ENCODE measurements at regions not wholly inside any gene's neighbourhood (a gene's known extent, or its start where the extent isn't known, plus 50 kb on each side); places are given as distances from the start of the nearest gene placed in this dataset.

- no peaks in the 10 kb centered on the region for H3K27me3 ChIP-seq (ENCODE audit: control insufficient read depth in 2 of 2, insufficient read depth in 2 of 2, low read length in 2 of 2)
- H3K9ac ChIP-seq (ENCODE audit: low read depth in 1 of 2, low read length in 2 of 2), result no peak overlapping the region
- H3K9me3 ChIP-seq (ENCODE audit: control insufficient read depth in 2 of 2, low read length in 2 of 2), result no peaks in the 10 kb centered on the region
- no peaks in the 10 kb centered on the region for H3K4me1 ChIP-seq (ENCODE audit: control insufficient read depth in 2 of 2, insufficient read depth in 2 of 2, low read length in 2 of 2)
- no peaks in the 10 kb centered on the region for H3K36me3 ChIP-seq (ENCODE audit: control insufficient read depth in 2 of 2, insufficient read depth in 2 of 2, low read length in 2 of 2)
- H3K4me3 ChIP-seq (ENCODE audit: low read length in 2 of 2), result no peak overlapping the region
- no peak overlapping the region for H3K27ac ChIP-seq (ENCODE audit: low read depth in 2 of 2, low read length in 2 of 2)
Measured at GRCh38 chr9:86707932-86708510, 239.3 kb downstream of the GAS1 start.

- Histone ChIP-seq H3K4me1 (ENCODE audit: control insufficient read depth in 2 of 2, insufficient read depth in 2 of 2, low read length in 2 of 2) (no peaks in the 10 kb centered on the region), H3K36me3 (ENCODE audit: control insufficient read depth in 2 of 2, insufficient read depth in 2 of 2, low read length in 2 of 2) (no peaks in the 10 kb centered on the region), H3K9me3 (ENCODE audit: control insufficient read depth in 2 of 2, low read length in 2 of 2) (no peaks in the 10 kb centered on the region), H3K27ac (ENCODE audit: low read depth in 2 of 2, low read length in 2 of 2) (no peak overlapping the region), H3K27me3 (ENCODE audit: control insufficient read depth in 2 of 2, insufficient read depth in 2 of 2, low read length in 2 of 2) (no peaks in the 10 kb centered on the region), H3K9ac (ENCODE audit: low read depth in 1 of 2, low read length in 2 of 2) (no peak overlapping the region), H3K4me3 (ENCODE audit: low read length in 2 of 2) (no peak overlapping the region)
Measured at GRCh38 chr9:86706391-86706790, 240.9 kb downstream of the GAS1 start.

GRCh38 chr9:86705490-86705889, 241.8 kb downstream of the GAS1 start:
- Histone ChIP-seq H3K27me3 (ENCODE audit: control insufficient read depth in 2 of 2, insufficient read depth in 2 of 2, low read length in 2 of 2) (no peaks in the 10 kb centered on the region), H3K4me3 (ENCODE audit: low read length in 2 of 2) (no peak overlapping the region), H3K36me3 (ENCODE audit: control insufficient read depth in 2 of 2, insufficient read depth in 2 of 2, low read length in 2 of 2) (no peaks in the 10 kb centered on the region), H3K27ac (ENCODE audit: low read depth in 2 of 2, low read length in 2 of 2) (no peak overlapping the region), H3K9me3 (ENCODE audit: control insufficient read depth in 2 of 2, low read length in 2 of 2) (no peaks in the 10 kb centered on the region), H3K4me1 (ENCODE audit: control insufficient read depth in 2 of 2, insufficient read depth in 2 of 2, low read length in 2 of 2) (no peaks in the 10 kb centered on the region), H3K9ac (ENCODE audit: low read depth in 1 of 2, low read length in 2 of 2) (no peak overlapping the region)

- no peaks in the 10 kb centered on the region for H3K27me3 ChIP-seq (ENCODE audit: control insufficient read depth in 2 of 2, insufficient read depth in 2 of 2, low read length in 2 of 2)
- H3K4me1 ChIP-seq (ENCODE audit: control insufficient read depth in 2 of 2, insufficient read depth in 2 of 2, low read length in 2 of 2), result no peaks in the 10 kb centered on the region
- H3K4me3 ChIP-seq (ENCODE audit: low read length in 2 of 2), result no peak overlapping the region
- H3K36me3 ChIP-seq (ENCODE audit: control insufficient read depth in 2 of 2, insufficient read depth in 2 of 2, low read length in 2 of 2), result no peaks in the 10 kb centered on the region
- no peak overlapping the region for H3K9ac ChIP-seq (ENCODE audit: low read depth in 1 of 2, low read length in 2 of 2)
- no peaks in the 10 kb centered on the region for H3K9me3 ChIP-seq (ENCODE audit: control insufficient read depth in 2 of 2, low read length in 2 of 2)
- H3K27ac ChIP-seq (ENCODE audit: low read depth in 2 of 2, low read length in 2 of 2), result no peak overlapping the region
Measured at GRCh38 chr9:86703346-86703745, 244.0 kb downstream of the GAS1 start.

- no peak overlapping the region for H3K27ac ChIP-seq (ENCODE audit: low read depth in 2 of 2, low read length in 2 of 2)
- no peaks in the 10 kb centered on the region for H3K9me3 ChIP-seq (ENCODE audit: control insufficient read depth in 2 of 2, low read length in 2 of 2)
Measured at GRCh38 chr9:86700629-86701028, 246.7 kb downstream of the GAS1 start.

GRCh38 chr9:86697999-86698398, 249.3 kb downstream of the GAS1 start:
- Histone ChIP-seq H3K9ac (ENCODE audit: low read depth in 1 of 2, low read length in 2 of 2) (no peak overlapping the region), H3K4me1 (ENCODE audit: control insufficient read depth in 2 of 2, insufficient read depth in 2 of 2, low read length in 2 of 2) (no peaks in the 10 kb centered on the region), H3K27ac (ENCODE audit: low read depth in 2 of 2, low read length in 2 of 2) (no peak overlapping the region), H3K27me3 (ENCODE audit: control insufficient read depth in 2 of 2, insufficient read depth in 2 of 2, low read length in 2 of 2) (no peaks in the 10 kb centered on the region), H3K4me3 (ENCODE audit: low read length in 2 of 2) (no peak overlapping the region), H3K36me3 (ENCODE audit: control insufficient read depth in 2 of 2, insufficient read depth in 2 of 2, low read length in 2 of 2) (no peaks in the 10 kb centered on the region), H3K9me3 (ENCODE audit: control insufficient read depth in 2 of 2, low read length in 2 of 2) (no peaks in the 10 kb centered on the region)

More at GRCh38 chr9:86700629-86701028, 246.7 kb downstream of the GAS1 start:
- Histone ChIP-seq H3K4me1 (ENCODE audit: control insufficient read depth in 2 of 2, insufficient read depth in 2 of 2, low read length in 2 of 2) (no peaks in the 10 kb centered on the region), H3K4me3 (ENCODE audit: low read length in 2 of 2) (no peak overlapping the region), H3K27me3 (ENCODE audit: control insufficient read depth in 2 of 2, insufficient read depth in 2 of 2, low read length in 2 of 2) (no peaks in the 10 kb centered on the region), H3K36me3 (ENCODE audit: control insufficient read depth in 2 of 2, insufficient read depth in 2 of 2, low read length in 2 of 2) (no peaks in the 10 kb centered on the region), H3K9ac (ENCODE audit: low read depth in 1 of 2, low read length in 2 of 2) (no peak overlapping the region)

GRCh38 chr9:86697213-86697612, 250.1 kb downstream of the GAS1 start:
- no peak overlapping the region for H3K9ac ChIP-seq (ENCODE audit: low read depth in 1 of 2, low read length in 2 of 2)
- H3K4me1 ChIP-seq (ENCODE audit: control insufficient read depth in 2 of 2, insufficient read depth in 2 of 2, low read length in 2 of 2), result no peaks in the 10 kb centered on the region
- H3K27me3 ChIP-seq (ENCODE audit: control insufficient read depth in 2 of 2, insufficient read depth in 2 of 2, low read length in 2 of 2), result no peaks in the 10 kb centered on the region
- no peaks in the 10 kb centered on the region for H3K36me3 ChIP-seq (ENCODE audit: control insufficient read depth in 2 of 2, insufficient read depth in 2 of 2, low read length in 2 of 2)
- H3K9me3 ChIP-seq (ENCODE audit: control insufficient read depth in 2 of 2, low read length in 2 of 2), result no peaks in the 10 kb centered on the region
- no peak overlapping the region for H3K4me3 ChIP-seq (ENCODE audit: low read length in 2 of 2)
- H3K27ac ChIP-seq (ENCODE audit: low read depth in 2 of 2, low read length in 2 of 2), result no peak overlapping the region

GRCh38 chr9:86695910-86696424, 251.3 kb downstream of the GAS1 start:
- no peaks in the 10 kb centered on the region for H3K27me3 ChIP-seq (ENCODE audit: control insufficient read depth in 2 of 2, insufficient read depth in 2 of 2, low read length in 2 of 2)
- no peaks in the 10 kb centered on the region for H3K9me3 ChIP-seq (ENCODE audit: control insufficient read depth in 2 of 2, low read length in 2 of 2)
- H3K27ac ChIP-seq (ENCODE audit: low read depth in 2 of 2, low read length in 2 of 2), result no peak overlapping the region
- H3K9ac ChIP-seq (ENCODE audit: low read depth in 1 of 2, low read length in 2 of 2), result no peak overlapping the region
- H3K4me1 ChIP-seq (ENCODE audit: control insufficient read depth in 2 of 2, insufficient read depth in 2 of 2, low read length in 2 of 2), result no peaks in the 10 kb centered on the region
- H3K36me3 ChIP-seq (ENCODE audit: control insufficient read depth in 2 of 2, insufficient read depth in 2 of 2, low read length in 2 of 2), result no peaks in the 10 kb centered on the region
- no peak overlapping the region for H3K4me3 ChIP-seq (ENCODE audit: low read length in 2 of 2)

GRCh38 chr9:86690034-86690433, 257.3 kb downstream of the GAS1 start:
- Histone ChIP-seq H3K27ac (ENCODE audit: low read depth in 2 of 2, low read length in 2 of 2) (no peak overlapping the region), H3K9ac (ENCODE audit: low read depth in 1 of 2, low read length in 2 of 2) (no peak overlapping the region), H3K27me3 (ENCODE audit: control insufficient read depth in 2 of 2, insufficient read depth in 2 of 2, low read length in 2 of 2) (no peaks in the 10 kb centered on the region), H3K4me1 (ENCODE audit: control insufficient read depth in 2 of 2, insufficient read depth in 2 of 2, low read length in 2 of 2) (no peaks in the 10 kb centered on the region), H3K9me3 (ENCODE audit: control insufficient read depth in 2 of 2, low read length in 2 of 2) (no peaks in the 10 kb centered on the region), H3K4me3 (ENCODE audit: low read length in 2 of 2) (no peak overlapping the region), H3K36me3 (ENCODE audit: control insufficient read depth in 2 of 2, insufficient read depth in 2 of 2, low read length in 2 of 2) (no peaks in the 10 kb centered on the region)

- H3K27me3 ChIP-seq (ENCODE audit: control insufficient read depth in 2 of 2, insufficient read depth in 2 of 2, low read length in 2 of 2), result no peaks in the 10 kb centered on the region
- no peak overlapping the region for H3K27ac ChIP-seq (ENCODE audit: low read depth in 2 of 2, low read length in 2 of 2)
- no peak overlapping the region for H3K9ac ChIP-seq (ENCODE audit: low read depth in 1 of 2, low read length in 2 of 2)
- H3K36me3 ChIP-seq (ENCODE audit: control insufficient read depth in 2 of 2, insufficient read depth in 2 of 2, low read length in 2 of 2), result no peaks in the 10 kb centered on the region
- H3K4me3 ChIP-seq (ENCODE audit: low read length in 2 of 2), result no peak overlapping the region
- H3K9me3 ChIP-seq (ENCODE audit: control insufficient read depth in 2 of 2, low read length in 2 of 2), result no peaks in the 10 kb centered on the region
- no peaks in the 10 kb centered on the region for H3K4me1 ChIP-seq (ENCODE audit: control insufficient read depth in 2 of 2, insufficient read depth in 2 of 2, low read length in 2 of 2)
Measured at GRCh38 chr9:86687788-86688187, 259.5 kb downstream of the GAS1 start.

- Histone ChIP-seq H3K4me1 (ENCODE audit: control insufficient read depth in 2 of 2, insufficient read depth in 2 of 2, low read length in 2 of 2) (no peaks in the 10 kb centered on the region), H3K27ac (ENCODE audit: low read depth in 2 of 2, low read length in 2 of 2) (no peak overlapping the region), H3K9me3 (ENCODE audit: control insufficient read depth in 2 of 2, low read length in 2 of 2) (no peaks in the 10 kb centered on the region), H3K9ac (ENCODE audit: low read depth in 1 of 2, low read length in 2 of 2) (no peak overlapping the region), H3K36me3 (ENCODE audit: control insufficient read depth in 2 of 2, insufficient read depth in 2 of 2, low read length in 2 of 2) (no peaks in the 10 kb centered on the region), H3K4me3 (ENCODE audit: low read length in 2 of 2) (no peak overlapping the region), H3K27me3 (ENCODE audit: control insufficient read depth in 2 of 2, insufficient read depth in 2 of 2, low read length in 2 of 2) (no peaks in the 10 kb centered on the region)
Measured at GRCh38 chr9:86685556-86685955, 261.8 kb downstream of the GAS1 start.
